ENCODE measurements at regions not wholly inside any gene's neighbourhood (a gene's known extent, or its start where the extent isn't known, plus 50 kb on each side); places are given as distances from the start of the nearest gene placed in this dataset.

DNA sequence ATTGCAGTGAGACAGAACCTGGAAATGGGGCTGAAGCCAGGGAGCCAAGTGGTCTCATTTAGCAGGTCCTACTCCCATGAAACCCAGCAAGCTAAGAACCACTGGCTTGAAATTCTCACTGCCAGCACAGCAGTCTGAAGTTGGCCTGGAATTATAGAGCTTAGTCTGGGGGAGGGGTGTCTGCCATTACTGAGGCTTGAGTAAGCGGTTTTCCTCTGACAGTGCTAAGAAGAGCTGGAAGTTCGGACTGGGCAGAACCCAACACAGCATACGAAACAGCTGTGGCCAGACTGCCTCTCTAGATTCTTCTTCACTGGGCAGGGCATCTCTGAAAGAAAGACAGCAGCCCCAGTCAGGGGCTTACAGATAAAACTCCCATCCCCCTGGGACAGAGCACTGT, 305.7 kb upstream of the SETBP1 start:
- TF ChIP-seq EZH2 (IDR thresholded peaks at IDR 0.05; ENCODE audit: borderline replicate concordance, low read depth, low read length, poor library complexity, severe bottlenecking) = no peak
- CTCF ChIA-PET = no interaction called here
- Histone ChIP-seq H3K9me3 (ENCODE audit: low read depth, low read length, poor library complexity, severe bottlenecking) (no peaks in the 10 kb centered on the region), H3K27ac (ENCODE audit: low read depth, low read length, poor library complexity, severe bottlenecking) (no peak overlapping the region), H3K27me3 (replicated peaks; ENCODE audit: insufficient read depth, low read depth, low read length, poor library complexity) (no peaks in the 10 kb centered on the region), H3K4me3 (ENCODE audit: low read depth, low read length, poor library complexity, severe bottlenecking) (no peak overlapping the region), H3K4me1 (ENCODE audit: insufficient read depth, low read length, poor library complexity, severe bottlenecking) (no peaks in the 10 kb centered on the region), H3K36me3 (ENCODE audit: insufficient read depth, low read length, poor library complexity, severe bottlenecking) (no peaks in the 10 kb centered on the region)
- POLR2A ChIA-PET (ENCODE audit: low non-redundant PET) = no interaction called here
- no TSS peak for BruUV-seq (replicated peaks)
- no peak for DNase-seq (ENCODE audit: low spot score)
- intact Hi-C loops (cut with micrococcal nuclease; ENCODE audit: unreplicated experiment) = no loop called here

GRCh38 chr18:44386401-44386800, 294.3 kb upstream of the SETBP1 start:
- Histone ChIP-seq H3K36me3 (ENCODE audit: insufficient read depth, low read length, poor library complexity, severe bottlenecking) (no peaks in the 10 kb centered on the region), H3K9me3 (ENCODE audit: low read depth, low read length, poor library complexity, severe bottlenecking) (no peaks in the 10 kb centered on the region), H3K27ac (ENCODE audit: low read depth, low read length, poor library complexity, severe bottlenecking) (no peak overlapping the region), H3K27me3 (replicated peaks; ENCODE audit: insufficient read depth, low read depth, low read length, poor library complexity) (no peaks in the 10 kb centered on the region), H3K4me3 (ENCODE audit: low read depth, low read length, poor library complexity, severe bottlenecking) (no peak overlapping the region), H3K4me1 (ENCODE audit: insufficient read depth, low read length, poor library complexity, severe bottlenecking) (no peaks in the 10 kb centered on the region)
- no TSS peak for BruUV-seq (replicated peaks)
- no peak for DNase-seq (ENCODE audit: low spot score)
- POLR2A ChIA-PET (ENCODE audit: low non-redundant PET) = no interaction called here
- TF ChIP-seq CTCF (conservative IDR thresholded peaks at IDR 0.05; ENCODE audit: low read depth, low read length) (no peak), EZH2 (IDR thresholded peaks at IDR 0.05; ENCODE audit: borderline replicate concordance, low read depth, low read length, poor library complexity, severe bottlenecking) (no peak)
- CTCF ChIA-PET = no interaction called here
- intact Hi-C loops (cut with micrococcal nuclease; ENCODE audit: unreplicated experiment) = no loop called here

- BruUV-seq (replicated peaks) = no TSS peak
- DNase-seq (ENCODE audit: low spot score) = no peak
- Histone ChIP-seq H3K27ac (ENCODE audit: low read depth, low read length, poor library complexity, severe bottlenecking) (no peak overlapping the region), H3K4me3 (ENCODE audit: low read depth, low read length, poor library complexity, severe bottlenecking) (no peak overlapping the region), H3K4me1 (ENCODE audit: insufficient read depth, low read length, poor library complexity, severe bottlenecking) (no peaks in the 10 kb centered on the region), H3K36me3 (ENCODE audit: insufficient read depth, low read length, poor library complexity, severe bottlenecking) (no peaks in the 10 kb centered on the region), H3K27me3 (replicated peaks; ENCODE audit: insufficient read depth, low read depth, low read length, poor library complexity) (no peaks in the 10 kb centered on the region), H3K9me3 (ENCODE audit: low read depth, low read length, poor library complexity, severe bottlenecking) (no peaks in the 10 kb centered on the region)
- intact Hi-C loops (cut with micrococcal nuclease; ENCODE audit: unreplicated experiment) = no loop called here
- TF ChIP-seq CTCF (conservative IDR thresholded peaks at IDR 0.05; ENCODE audit: low read depth, low read length) (no peak), EZH2 (IDR thresholded peaks at IDR 0.05; ENCODE audit: borderline replicate concordance, low read depth, low read length, poor library complexity, severe bottlenecking) (no peak)
- ChIA-PET POLR2A (ENCODE audit: low non-redundant PET) (no interaction called here), CTCF (no interaction called here)
Measured at GRCh38 chr18:44388329-44388728, 292.4 kb upstream of the SETBP1 start.

DNA sequence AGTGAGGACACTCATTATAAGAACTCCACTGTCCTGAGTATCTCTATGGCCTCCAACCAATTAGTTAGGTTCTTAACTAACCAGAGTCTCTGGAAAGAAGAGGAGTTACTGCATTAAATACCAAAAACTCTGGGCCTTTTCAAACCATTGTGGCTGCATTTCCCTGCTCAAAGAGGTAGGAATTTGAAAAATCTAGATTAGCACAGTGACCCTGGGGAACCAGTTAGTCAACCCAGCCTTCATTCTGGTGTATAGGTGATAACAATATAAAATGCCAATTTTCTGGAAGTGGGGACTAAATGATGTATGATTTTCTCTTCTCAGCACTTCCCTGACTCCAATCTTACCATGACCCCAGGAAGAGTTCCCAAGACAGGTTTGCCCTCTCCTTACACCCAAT, 287.8 kb upstream of the SETBP1 start:
- ChIA-PET CTCF (no interaction called here), POLR2A (ENCODE audit: low non-redundant PET) (no interaction called here)
- intact Hi-C loops (cut with micrococcal nuclease; ENCODE audit: unreplicated experiment) = no loop called here
- Histone ChIP-seq H3K9me3 (ENCODE audit: low read depth, low read length, poor library complexity, severe bottlenecking) (no peaks in the 10 kb centered on the region), H3K27ac (ENCODE audit: low read depth, low read length, poor library complexity, severe bottlenecking) (no peak overlapping the region), H3K4me1 (ENCODE audit: insufficient read depth, low read length, poor library complexity, severe bottlenecking) (no peaks in the 10 kb centered on the region), H3K4me3 (ENCODE audit: low read depth, low read length, poor library complexity, severe bottlenecking) (no peak overlapping the region), H3K36me3 (ENCODE audit: insufficient read depth, low read length, poor library complexity, severe bottlenecking) (no peaks in the 10 kb centered on the region), H3K27me3 (replicated peaks; ENCODE audit: insufficient read depth, low read depth, low read length, poor library complexity) (no peaks in the 10 kb centered on the region)
- TF ChIP-seq EZH2 (IDR thresholded peaks at IDR 0.05; ENCODE audit: borderline replicate concordance, low read depth, low read length, poor library complexity, severe bottlenecking) (no peak), CTCF (conservative IDR thresholded peaks at IDR 0.05; ENCODE audit: low read depth, low read length) (no peak)
- BruUV-seq (replicated peaks) = no TSS peak
- no peak for DNase-seq (ENCODE audit: low spot score)

Data from A673 (cell line).